Putamen (tissue), 1 donor: ENCODE measurements at regions not wholly inside any gene's neighbourhood (a gene's known extent, or its start where the extent isn't known, plus 50 kb on each side); places are given as distances from the start of the nearest gene placed in this dataset.

Experiments used
- DNase-seq: peaks from one replicate; pipeline ENCODE4 v3.0.0-alpha.2; 2016; ENCODE audit warnings: low spot score

DNA sequence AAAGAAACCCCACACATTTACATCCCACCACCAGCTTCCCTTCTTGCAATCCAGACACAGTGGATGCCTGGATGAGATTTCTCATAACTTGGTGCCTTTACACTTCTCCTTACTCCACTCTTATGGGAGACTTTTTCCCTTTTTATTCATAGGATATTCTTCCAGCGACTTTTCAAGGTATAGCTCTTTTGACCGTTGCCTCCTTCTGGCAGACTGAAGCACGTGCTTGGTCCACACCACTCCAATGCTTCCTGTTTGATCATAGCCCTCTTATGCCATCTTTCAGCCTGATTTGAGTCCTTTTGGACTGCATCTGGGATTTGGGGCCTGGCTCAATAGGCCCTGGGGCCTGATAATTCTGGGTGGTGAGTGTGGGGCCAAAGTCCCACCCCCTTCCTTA lies 87.7 kb downstream of the ERCC5 start:
- DNase-seq, result no peak

DNA sequence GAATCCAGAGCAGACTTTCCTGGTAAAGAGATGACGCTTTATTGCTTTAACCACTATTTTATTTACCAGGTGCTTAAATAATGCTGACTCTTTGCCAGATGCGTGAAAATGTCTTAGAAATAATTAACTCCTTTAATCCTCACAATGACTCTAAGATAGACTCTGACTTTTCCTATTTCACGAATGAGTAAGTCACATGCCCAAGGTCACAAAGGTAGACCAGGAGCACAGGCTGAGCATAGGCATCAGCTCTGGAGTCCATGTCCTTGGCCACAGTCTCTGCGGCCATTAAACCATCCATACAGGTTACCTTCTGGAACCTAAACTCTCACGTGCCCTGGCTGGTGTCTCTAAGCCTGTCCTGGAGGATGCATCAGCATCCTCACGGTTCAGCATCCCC lies 87.3 kb downstream of the ERCC5 start:
- no peak for DNase-seq

DNA sequence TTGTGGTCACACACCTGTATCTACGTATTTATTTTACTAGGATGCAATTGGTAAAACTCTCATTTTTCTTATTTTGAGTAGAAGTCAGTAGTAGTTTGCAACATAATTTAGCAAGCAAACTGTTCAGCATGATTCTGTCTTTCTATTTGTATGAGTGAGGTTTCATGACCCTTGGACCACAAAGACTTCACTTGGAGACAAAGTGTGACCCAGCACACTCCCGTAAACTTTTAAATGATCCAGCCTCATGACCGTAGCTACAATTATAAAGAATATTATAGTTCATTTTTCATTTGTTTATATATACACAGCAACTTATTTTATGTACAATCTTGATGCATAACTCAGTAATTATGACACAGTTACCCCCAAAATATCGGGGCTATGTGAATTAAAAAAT lies 86.5 kb downstream of the ERCC5 start:
- DNase-seq, result no peak

DNA sequence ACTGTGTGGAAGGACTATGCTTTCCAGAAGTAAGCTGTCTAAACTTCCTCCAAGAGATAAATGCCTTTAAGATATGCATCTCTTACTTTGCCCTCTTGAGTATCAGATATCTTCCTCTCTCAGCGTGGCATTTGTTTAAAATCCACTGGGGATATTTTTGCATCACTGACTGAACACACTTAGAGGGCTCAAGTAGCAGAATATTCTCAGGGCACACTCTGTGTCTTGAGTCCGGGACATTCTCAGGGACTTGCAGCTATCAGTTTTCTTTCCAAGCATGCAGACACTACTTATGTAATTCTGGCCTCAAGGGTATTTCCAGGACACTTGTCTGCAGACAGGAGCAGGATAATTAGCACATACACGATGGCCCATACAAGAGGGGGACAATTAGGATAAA lies 84.7 kb downstream of the ERCC5 start:
- no peak for DNase-seq

DNA sequence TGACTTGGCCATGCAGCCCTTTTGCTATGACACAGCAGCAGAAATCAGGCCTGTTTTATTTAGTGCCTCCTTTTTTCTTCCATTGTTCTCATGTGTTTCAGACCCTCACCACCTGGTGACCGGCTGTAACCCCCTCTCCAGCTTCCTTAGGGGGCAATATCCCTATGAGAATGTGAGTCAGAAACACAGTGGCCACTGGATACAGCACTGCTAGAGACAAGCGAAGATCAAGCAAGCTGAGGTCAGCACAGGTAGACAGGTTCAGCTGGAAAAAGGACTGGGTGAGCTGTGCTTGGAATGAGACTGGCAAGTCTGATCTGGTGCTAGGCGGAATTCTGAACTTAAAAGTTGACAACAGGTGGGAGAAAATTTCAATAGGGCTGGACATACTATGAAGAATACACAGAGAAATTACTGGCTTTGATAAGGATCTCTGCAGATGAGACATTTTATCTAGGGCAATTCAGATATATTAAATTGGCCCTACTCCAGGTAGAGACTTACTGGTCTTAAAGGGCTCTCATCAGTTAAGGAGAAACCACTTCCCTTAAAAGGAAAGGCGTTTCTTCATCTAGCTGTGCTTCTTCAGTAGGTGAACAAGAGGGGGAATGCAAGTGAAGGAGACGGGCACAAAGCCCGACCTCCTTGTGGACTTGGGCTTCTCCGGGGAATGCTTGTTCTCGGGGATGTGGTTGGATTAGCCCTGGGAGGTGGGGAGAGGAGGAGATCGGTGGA lies 83.3 kb downstream of the ERCC5 start:
- DNase-seq, result no peak
